ENCODE measurements at regions not wholly inside any gene's neighbourhood (a gene's known extent, or its start where the extent isn't known, plus 50 kb on each side); places are given as distances from the start of the nearest gene placed in this dataset.

GRCh38 chr9:7346144-7346543 is 453.4 kb downstream of the DMAC1 start:
- TF ChIP-seq ZNF19 (tag by site-specific recombination; IDR thresholded peaks at IDR 0.05; ENCODE audit: low read depth) (no peak), CTCF (tag by site-specific recombination; IDR thresholded peaks at IDR 0.05) (no peak), ZNF274 (IDR thresholded peaks at IDR 0.05; ENCODE audit: low read length) (no peak), ZNF274 (tag by site-specific recombination; IDR thresholded peaks at IDR 0.05; ENCODE audit: borderline replicate concordance) (no peak), ZNF530 (tag by site-specific recombination; IDR thresholded peaks at IDR 0.05; ENCODE audit: low read depth) (no peak), ZNF114 (tag by site-specific recombination; IDR thresholded peaks at IDR 0.05) (no peak), ZNF843 (tag by site-specific recombination; IDR thresholded peaks at IDR 0.05) (no peak), ZBTB10 (tag by site-specific recombination; IDR thresholded peaks at IDR 0.05) (no peak), ZNF624 (tag by site-specific recombination; IDR thresholded peaks at IDR 0.05) (no peak), TCF7L2 (IDR thresholded peaks at IDR 0.05; ENCODE audit: borderline replicate concordance, low read depth, low read length) (no peak)
- TF ChIP-seq, protein P1, sequence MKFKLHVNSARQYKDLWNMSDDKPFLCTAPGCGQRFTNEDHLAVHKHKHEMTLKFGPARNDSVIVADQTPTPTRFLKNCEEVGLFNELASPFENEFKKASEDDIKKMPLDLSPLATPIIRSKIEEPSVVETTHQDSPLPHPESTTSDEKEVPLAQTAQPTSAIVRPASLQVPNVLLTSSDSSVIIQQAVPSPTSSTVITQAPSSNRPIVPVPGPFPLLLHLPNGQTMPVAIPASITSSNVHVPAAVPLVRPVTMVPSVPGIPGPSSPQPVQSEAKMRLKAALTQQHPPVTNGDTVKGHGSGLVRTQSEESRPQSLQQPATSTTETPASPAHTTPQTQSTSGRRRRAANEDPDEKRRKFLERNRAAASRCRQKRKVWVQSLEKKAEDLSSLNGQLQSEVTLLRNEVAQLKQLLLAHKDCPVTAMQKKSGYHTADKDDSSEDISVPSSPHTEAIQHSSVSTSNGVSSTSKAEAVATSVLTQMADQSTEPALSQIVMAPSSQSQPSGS (tag by site-specific recombination; IDR thresholded peaks at IDR 0.05; ENCODE audit: low read depth), result no peak

Data from HEK293 (cell line).